H1 (cell line): ENCODE measurements at regions not wholly inside any gene's neighbourhood (a gene's known extent, or its start where the extent isn't known, plus 50 kb on each side); places are given as distances from the start of the nearest gene placed in this dataset.

ENCODE experiments used
- CTCF ChIA-PET: fragments of 300-600 bp; sonication (Branson Sonifier 250); formaldehyde crosslinking; loops from one replicate; lab custom pipeline; 2021; ENCODE audit not compliant: partially characterized antibody; lab: Charles Lee
- POLR2A ChIA-PET: fragments of 300-600 bp; sonication (Branson Sonifier 250); formaldehyde crosslinking; loops from one replicate; lab custom pipeline; 2021; ENCODE audit warnings: inconsistent platforms; ENCODE audit not compliant: partially characterized antibody; lab: Charles Lee
- DNase-seq, 2 experiments: peaks; one replicate each; pipeline versions ENCODE4 v3.0.0 to v3.0.0-alpha.2; 2010 to 2022; ENCODE audit warnings: low spot score in 2 of 2, low read depth in 1 of 2, mixed read lengths in 1 of 2
- FAIRE-seq: peaks from 2 replicates; lab custom pipeline; 2011; peaks lifted over from hg19 to GRCh38; lab: Jason Lieb, UNC
- H2AFZ ChIP-seq: 2 replicates; pipeline ENCODE4 v1.8.1; 2012; ENCODE audit warnings: low read length, inconsistent platforms
- H2AK5ac ChIP-seq: 2 replicates; pipeline ENCODE4 v1.6.1; 2013; ENCODE audit warnings: low read depth, low read length
- H2BK120ac ChIP-seq: replicated peaks from 2 replicates; pipeline ENCODE3; 2013; ENCODE audit warnings: low read depth, low read length, inconsistent platforms
- H2BK12ac ChIP-seq: 2 replicates; pipeline ENCODE4 v1.6.1; 2013; ENCODE audit warnings: low read depth, low read length
- H2BK15ac ChIP-seq: 2 replicates; pipeline ENCODE4 v1.6.1; 2013; ENCODE audit warnings: low read length
- H2BK20ac ChIP-seq: 2 replicates; pipeline ENCODE4 v1.6.1; 2013; ENCODE audit warnings: low read length
- H2BK5ac ChIP-seq: 2 replicates; pipeline ENCODE4 v1.6.1; 2013; ENCODE audit warnings: low read depth, low read length
- H3K14ac ChIP-seq: 2 replicates; pipeline ENCODE4 v1.6.1; 2013; ENCODE audit warnings: inconsistent platforms; ENCODE audit not compliant: insufficient read length
- H3K18ac ChIP-seq: 2 replicates; pipeline ENCODE4 v1.6.1; 2013; ENCODE audit warnings: low read length; ENCODE audit errors: extremely low read depth
- H3K23ac ChIP-seq: 2 replicates; pipeline ENCODE4 v1.6.1; 2013; ENCODE audit warnings: inconsistent platforms; ENCODE audit not compliant: insufficient read length
- H3K23me2 ChIP-seq: 2 replicates; pipeline ENCODE4 v1.6.1; 2013; ENCODE audit warnings: low read depth, low read length
- H3K27ac ChIP-seq: 2 replicates; pipeline ENCODE4 v1.6.1; 2011; ENCODE audit warnings: low read depth, low read length, inconsistent platforms
- H3K27me3 ChIP-seq, 4 experiments: replicated peaks in 1 of 4; 1 replicate in 1 of 4; 2 replicates in 3 of 4; pipeline versions ENCODE4 v1.6.1 to v1.8.1; 2011 to 2013; ENCODE audit warnings: low read length in 3 of 4, mild to moderate bottlenecking in 3 of 4, inconsistent platforms in 2 of 4, mixed read lengths in 2 of 4, moderate library complexity in 1 of 4; ENCODE audit not compliant: control insufficient read depth in 3 of 4, insufficient read depth in 3 of 4; ENCODE audit errors: extremely low read depth in 1 of 4
- H3K36me3 ChIP-seq, 4 experiments: 2 replicates each; pipeline versions ENCODE4 v1.6.1 to v1.8.1; 2011 to 2013; ENCODE audit warnings: mild to moderate bottlenecking in 4 of 4, low read length in 3 of 4, moderate library complexity in 2 of 4, control low read depth in 1 of 4, inconsistent platforms in 1 of 4; ENCODE audit not compliant: insufficient read depth in 4 of 4, control insufficient read depth in 2 of 4
- H3K4ac ChIP-seq: replicated peaks from 2 replicates; pipeline ENCODE3; 2013; ENCODE audit warnings: low read length, low read depth, mixed read lengths, inconsistent platforms; ENCODE audit not compliant: insufficient read length
- H3K4me1 ChIP-seq, 4 experiments: replicated peaks in 1 of 4; 1 replicate in 1 of 4; 2 replicates in 3 of 4; pipeline versions ENCODE4 v1.6.1 to v1.8.1; 2011 to 2013; ENCODE audit warnings: low read length in 3 of 4, inconsistent platforms in 2 of 4, mixed read lengths in 1 of 4; ENCODE audit not compliant: insufficient read depth in 4 of 4, control insufficient read depth in 3 of 4
- H3K4me2 ChIP-seq, 2 experiments: 2 replicates each; pipeline versions ENCODE4 v1.6.1 to v1.8.1; 2011 to 2013; ENCODE audit warnings: low read depth in 2 of 2, low read length in 2 of 2, control low read depth in 1 of 2, inconsistent platforms in 1 of 2, mild to moderate bottlenecking in 1 of 2; ENCODE audit not compliant: insufficient read depth in 1 of 2
- H3K4me3 ChIP-seq, 4 experiments: fragments of 200-600, 300-600 bp in 1 of 4; sonication (generic), shearing (Covaris generic), sonication (Bioruptor Twin) in 1 of 4; 2 replicates each; pipeline versions ENCODE4 v1.5.1 to v1.8.1; 2011 to 2016; ENCODE audit warnings: low read length in 4 of 4, low read depth in 3 of 4, control low read depth in 2 of 4, inconsistent platforms in 2 of 4, mild to moderate bottlenecking in 2 of 4, mixed read lengths in 1 of 4, moderate library complexity in 1 of 4; ENCODE audit not compliant: insufficient read depth in 2 of 4; ENCODE audit errors: extremely low read depth in 1 of 4
- H3K56ac ChIP-seq: replicated peaks from 2 replicates; pipeline ENCODE3; 2013; ENCODE audit warnings: low read depth, mild to moderate bottlenecking, mixed read lengths, low read length, inconsistent platforms; ENCODE audit not compliant: insufficient read length
- H3K79me1 ChIP-seq: 2 replicates; pipeline ENCODE4 v1.6.1; 2013; ENCODE audit warnings: low read depth, low read length, control low read depth
- H3K79me2 ChIP-seq, 2 experiments: 2 replicates each; pipeline versions ENCODE4 v1.6.1 to v1.8.1; 2012 to 2013; ENCODE audit warnings: low read length in 2 of 2, mild to moderate bottlenecking in 2 of 2, inconsistent platforms in 1 of 2; ENCODE audit not compliant: insufficient read depth in 2 of 2, control insufficient read depth in 1 of 2
- H3K9ac ChIP-seq, 4 experiments: replicated peaks in 1 of 4; 1 replicate in 1 of 4; 2 replicates in 3 of 4; pipeline versions ENCODE4 v1.6.1 to v1.8.1; 2011 to 2013; ENCODE audit warnings: low read depth in 3 of 4, low read length in 3 of 4, control low read depth in 2 of 4, mild to moderate bottlenecking in 2 of 4, moderate library complexity in 2 of 4, inconsistent platforms in 1 of 4; ENCODE audit errors: extremely low read depth in 1 of 4
- H3K9me3 ChIP-seq, 2 experiments: 2 replicates each; pipeline versions ENCODE4 v1.6.1 to v1.8.1; 2012 to 2013; ENCODE audit warnings: mild to moderate bottlenecking in 2 of 2, moderate library complexity in 2 of 2, control low read depth in 1 of 2, inconsistent platforms in 1 of 2, low read depth in 1 of 2, low read length in 1 of 2, mixed read lengths in 1 of 2; ENCODE audit not compliant: insufficient read depth in 2 of 2
- H4K20me1 ChIP-seq, 2 experiments: replicated peaks in 1 of 2; 2 replicates each; pipeline versions ENCODE3 to v1.8.1; 2011 to 2013; ENCODE audit warnings: inconsistent platforms in 2 of 2, low read length in 2 of 2, mild to moderate bottlenecking in 1 of 2; ENCODE audit not compliant: insufficient read depth in 2 of 2, control insufficient read depth in 1 of 2
- H4K5ac ChIP-seq: 2 replicates; pipeline ENCODE4 v1.6.1; 2013; ENCODE audit warnings: low read length, low read depth, mixed read lengths, inconsistent platforms; ENCODE audit not compliant: insufficient read length
- H4K8ac ChIP-seq: 2 replicates; pipeline ENCODE4 v1.8.0; 2013; ENCODE audit warnings: mild to moderate bottlenecking, moderate library complexity, low read length, inconsistent platforms; ENCODE audit not compliant: insufficient read depth; ENCODE audit errors: extremely low read depth
- H4K91ac ChIP-seq: replicated peaks from 2 replicates; pipeline ENCODE3; 2013; ENCODE audit warnings: low read length, mixed read lengths, inconsistent platforms; ENCODE audit not compliant: insufficient read length
- ASH2L ChIP-seq: fragments of 200-600, 300-600 bp; sonication (generic); IDR thresholded peaks from one replicate; pipeline ENCODE4 v1.7.1; 2017; ENCODE audit warnings: low read length
- BACH1 ChIP-seq: IDR thresholded peaks from 2 replicates; pipeline ENCODE4 v1.6.1; 2012; ENCODE audit warnings: low read length, improper control_type of control experiment
- CHD2 ChIP-seq: IDR thresholded peaks from 2 replicates; pipeline ENCODE4 v1.6.1; 2012; ENCODE audit warnings: low read length, improper control_type of control experiment
- CTCF ChIP-seq, 3 experiments: IDR thresholded peaks; 1 replicate in 2 of 3; 2 replicates in 1 of 3; pipeline versions ENCODE4 v1.5.1 to v1.6.1; 2011; ENCODE audit warnings: low read length in 3 of 3, mild to moderate bottlenecking in 3 of 3, inconsistent platforms in 2 of 3, low read depth in 1 of 3, moderate library complexity in 1 of 3; ENCODE audit not compliant: insufficient read depth in 1 of 3; ENCODE audit errors: control extremely low read depth in 1 of 3
- EGR1 ChIP-seq: IDR thresholded peaks from 2 replicates; pipeline ENCODE4 v1.6.1; 2011; ENCODE audit warnings: low read depth, low read length, borderline replicate concordance
- HDAC6 ChIP-seq: IDR thresholded peaks from one replicate; pipeline ENCODE4 v1.7.1; 2012; ENCODE audit warnings: low read depth, mild to moderate bottlenecking, inconsistent platforms, low read length, moderate library complexity
- JUND ChIP-seq: IDR thresholded peaks from 2 replicates; pipeline ENCODE4 v1.6.1; 2011; ENCODE audit warnings: mild to moderate bottlenecking, improper control_type of control experiment, low read length
- PHF8 ChIP-seq: fragments of 200-600 bp; sonication (generic); conservative IDR thresholded peaks from 2 replicates; pipeline ENCODE4 v1.7.1; 2012; ENCODE audit warnings: low read depth, mild to moderate bottlenecking, inconsistent platforms, low read length, moderate library complexity
- POLR2A ChIP-seq, 2 experiments: IDR thresholded peaks; 1 replicate in 1 of 2; 2 replicates in 1 of 2; pipeline ENCODE4 v1.6.1; 2011; ENCODE audit warnings: low read depth in 2 of 2, low read length in 2 of 2, mild to moderate bottlenecking in 2 of 2; ENCODE audit errors: control extremely low read depth in 1 of 2
- SAP30 ChIP-seq: fragments of 300-600 bp; sonication (generic); IDR thresholded peaks from 2 replicates; pipeline ENCODE4 v1.7.1; 2012; ENCODE audit warnings: low read length, moderate library complexity, mild to moderate bottlenecking, inconsistent platforms; ENCODE audit not compliant: insufficient read depth, insufficient replicate concordance
- SP2 ChIP-seq: IDR thresholded peaks from 2 replicates; pipeline ENCODE4 v1.6.1; 2012; ENCODE audit warnings: mild to moderate bottlenecking, low read length, inconsistent platforms
- WGBS, 2 experiments: shearing (Covaris generic) in 1 of 2; methylation state at CpG; one replicate each; pipeline versions ENCODE4 v1.1.6 to v1.1.7; 2013 to 2015; ENCODE audit warnings: low lambda C conversion rate in 2 of 2, mixed read lengths in 2 of 2, inconsistent platforms in 1 of 2, low coverage in 1 of 2, missing lambda C conversion rate in 1 of 2; ENCODE audit not compliant: insufficient replicate concordance in 2 of 2, insufficient coverage in 1 of 2, insufficient read length in 1 of 2; ENCODE audit errors: extremely low coverage in 1 of 2, missing lambda C conversion rate in 1 of 2; 5-methylcytosine and 5-hydroxymethylcytosine counted together
- TF ChIP-seq, protein P1 (sequence below): IDR thresholded peaks from 2 replicates; pipeline ENCODE4 v1.6.1; 2011; ENCODE audit warnings: low read length, improper control_type of control experiment

- Histone ChIP-seq H2AK5ac (no peak overlapping the region), H2AFZ (no peak overlapping the region), H4K5ac (no peak overlapping the region), H4K8ac (no peak overlapping the region), H3K56ac (no peak overlapping the region), H3K4me3 (no peak overlapping the region), H4K91ac (no peak overlapping the region), H3K4ac (no peak overlapping the region), H3K18ac (no peak overlapping the region), H2BK15ac (no peak overlapping the region), H3K23me2 (no peaks in the 10 kb centered on the region), H2BK12ac (0 out of 2 replicates have a peak overlapping the region, but pooled peaks have one; percentile 17), H3K9me3 (no peaks in the 10 kb centered on the region), H3K36me3 (no peaks in the 10 kb centered on the region), H3K14ac (no peak overlapping the region), H2BK20ac (no peak overlapping the region), H4K20me1 (no peaks in the 10 kb centered on the region), H3K79me1 (no peaks in the 10 kb centered on the region), H3K9ac (no peak overlapping the region), H2BK120ac (no peak overlapping the region), H3K4me2 (no peak overlapping the region), H3K23ac (no peak overlapping the region), H3K27me3 (no peaks in the 10 kb centered on the region), H3K4me1 (peaks cover 0 to 4% (median 0%) of the 10 kb centered on the region in 4 experiments; a peak in 3 of 7 replicates), H3K79me2 (no peaks in the 10 kb centered on the region), H3K27ac (no peak overlapping the region), H2BK5ac (no peak overlapping the region; the same call in 1 of the 2 replicates)
- CTCF ChIA-PET: interaction anchor here (1.1 kb wide), 1 partner anchor 16 kb away, joined by 3 read pairs; no protein-coding TSS in a partner anchor
- 84% methylated on average over 5 of the region's 6 CpGs; no CpG with 5 or more reads in 1 of the 2 experiments for WGBS, 2 experiments
- FAIRE-seq (no peak), DNase-seq (no peak)
- POLR2A ChIA-PET: no interaction called here
- TF ChIP-seq PHF8: no peak
- no peak for TF ChIP-seq EGR1
- TF ChIP-seq ASH2L: no peak
- no peak for TF ChIP-seq POLR2A (IDR thresholded peaks at IDR 0.05; ENCODE audit: control extremely low read depth in 1 of 2, low read depth in 2 of 2, low read length in 2 of 2)
- TF ChIP-seq JUND: no peak
- no peak for TF ChIP-seq BACH1
- TF ChIP-seq CTCF (IDR thresholded peaks at IDR 0.05; ENCODE audit: control extremely low read depth in 1 of 3, insufficient read depth in 1 of 3, low read depth in 1 of 3, low read length in 3 of 3): no peak
- no peak for TF ChIP-seq SP2
- TF ChIP-seq, protein P1, sequence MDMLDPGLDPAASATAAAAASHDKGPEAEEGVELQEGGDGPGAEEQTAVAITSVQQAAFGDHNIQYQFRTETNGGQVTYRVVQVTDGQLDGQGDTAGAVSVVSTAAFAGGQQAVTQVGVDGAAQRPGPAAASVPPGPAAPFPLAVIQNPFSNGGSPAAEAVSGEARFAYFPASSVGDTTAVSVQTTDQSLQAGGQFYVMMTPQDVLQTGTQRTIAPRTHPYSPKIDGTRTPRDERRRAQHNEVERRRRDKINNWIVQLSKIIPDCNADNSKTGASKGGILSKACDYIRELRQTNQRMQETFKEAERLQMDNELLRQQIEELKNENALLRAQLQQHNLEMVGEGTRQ: no peak
- no peak for TF ChIP-seq CHD2
- no peak for TF ChIP-seq HDAC6
- TF ChIP-seq SAP30: no peak
Measured at GRCh38 chr7:156172638-156173037, 360.4 kb upstream of the SHH start.
